GM19023 (cell line): ENCODE measurements at regions not wholly inside any gene's neighbourhood (a gene's known extent, or its start where the extent isn't known, plus 50 kb on each side); places are given as distances from the start of the nearest gene placed in this dataset.
"Not testable (repeated sequence)": the region's sequence is repeated elsewhere in the genome, so short reads cannot be mapped to it uniquely, and the experiment has no call there.

Source experiments
- ATAC-seq: cut with Tn5 transposase; IDR thresholded peaks from one replicate; pipeline ENCODE4 v1.9.1; 2021; ENCODE audit warnings: mild to moderate bottlenecking, moderate library complexity; ENCODE audit not compliant: unreplicated experiment

DNA sequence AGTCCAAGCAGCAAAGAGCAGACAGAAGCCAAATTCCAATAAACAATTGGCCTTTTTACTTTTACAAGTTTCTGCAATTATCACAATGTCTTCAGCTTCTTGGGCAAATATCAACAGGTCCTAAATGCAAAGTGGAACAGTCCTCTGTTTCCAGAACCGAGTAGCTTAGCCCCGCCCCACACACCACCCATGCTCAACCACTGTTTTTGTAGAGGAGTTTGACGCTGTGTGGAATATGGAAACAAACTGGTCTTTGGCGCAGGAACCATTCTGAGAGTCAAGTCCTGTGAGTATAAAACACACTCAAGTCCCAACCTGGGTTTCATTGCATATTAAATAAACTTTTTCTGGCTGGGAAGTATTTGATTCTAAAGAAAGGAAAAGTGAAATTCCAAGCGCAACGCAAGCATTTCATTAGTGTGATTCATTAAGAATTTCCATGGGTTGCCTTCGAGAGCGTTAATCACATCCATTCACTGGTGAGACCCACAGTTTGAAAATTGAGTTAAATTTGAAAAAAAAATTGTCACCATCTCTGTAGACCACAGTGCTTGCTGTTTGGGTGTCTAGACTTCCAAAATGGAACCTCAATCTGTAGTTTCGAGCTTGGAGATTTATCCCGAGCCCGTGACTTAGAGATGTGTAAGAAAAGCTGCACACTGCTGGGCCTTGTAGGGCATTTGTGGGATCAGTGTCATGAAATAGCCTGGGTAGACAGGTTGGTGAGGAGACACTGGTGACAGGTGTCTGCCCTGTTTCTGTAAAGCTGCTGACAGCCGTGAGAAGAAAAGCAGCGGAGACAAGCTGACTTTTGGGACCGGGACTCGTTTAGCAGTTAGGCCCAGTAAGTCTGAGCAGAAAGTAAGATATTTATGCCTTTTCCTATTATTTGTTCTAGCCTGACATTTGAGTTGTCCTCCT, 96.1 kb downstream of the DAD1 start:
- no peak for ATAC-seq

DNA sequence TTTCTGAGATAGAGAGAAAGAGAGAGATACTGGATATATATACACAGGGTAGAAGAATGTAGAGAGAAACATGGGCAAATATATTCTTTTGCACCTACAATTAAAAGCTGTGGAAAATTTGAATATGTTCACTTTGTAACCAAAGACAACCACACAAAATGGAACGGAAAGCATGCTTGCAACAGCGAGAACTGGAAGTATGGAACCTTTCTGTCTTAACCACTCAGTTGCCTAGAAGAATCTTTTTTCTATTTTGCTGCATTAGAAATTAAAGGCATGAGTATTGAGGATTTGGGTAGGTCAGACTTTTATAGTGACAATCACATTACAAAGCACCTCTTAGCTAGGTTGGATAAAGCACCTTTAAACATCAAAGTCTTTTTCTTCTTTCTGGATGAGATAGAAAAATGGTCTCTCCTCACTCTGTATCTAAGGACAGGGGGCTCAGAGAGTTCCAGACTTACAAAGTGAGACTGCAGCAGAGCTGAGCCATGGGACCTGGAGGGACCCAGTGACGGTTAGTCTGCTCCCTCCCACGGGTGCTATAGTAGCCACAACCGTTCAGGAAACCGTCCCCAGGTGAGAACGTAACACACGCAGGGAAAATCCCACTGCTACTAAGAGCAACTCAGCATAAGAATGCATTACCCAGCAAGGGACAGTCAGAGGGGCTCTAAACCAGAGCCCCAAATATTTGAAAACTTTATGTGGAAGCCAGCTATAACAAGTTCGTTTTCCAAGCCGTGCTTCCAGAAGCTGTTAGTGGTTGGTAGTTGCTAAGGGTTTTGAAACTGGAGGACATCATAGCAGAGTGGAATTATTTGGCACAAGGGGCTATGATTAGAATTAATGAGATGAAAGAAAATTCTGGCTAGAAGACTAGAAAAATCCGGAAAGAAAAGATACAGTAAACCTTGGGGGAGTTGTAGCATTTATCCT, 97.1 kb downstream of the DAD1 start:
- ATAC-seq, result no peak

DNA sequence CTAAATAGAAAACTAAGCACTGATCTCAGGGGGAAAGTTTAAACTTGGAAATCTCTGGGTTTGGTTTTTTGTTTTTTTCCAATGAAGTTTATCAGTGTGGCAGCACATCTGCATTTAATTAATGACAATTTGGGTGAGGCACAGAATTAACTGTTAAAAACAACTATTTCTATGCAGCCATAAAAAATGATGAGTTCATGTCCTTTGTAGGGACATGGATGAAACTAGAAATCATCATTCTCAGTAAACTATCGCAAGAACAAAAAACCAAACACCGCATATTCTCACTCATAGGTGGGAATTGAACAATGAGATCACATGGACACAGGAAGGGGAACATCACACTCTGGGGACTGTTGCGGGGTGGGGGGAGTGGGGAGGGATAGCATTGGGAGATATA, 98.0 kb downstream of the DAD1 start:
- not testable (repeated sequence) for ATAC-seq

- no peak for ATAC-seq
These were observed 98.8 kb downstream of the DAD1 start for GRCh38 chr14:22489957-22490950.

GRCh38 chr14:22489244-22489545, 99.8 kb downstream of the DAD1 start:
- ATAC-seq, result no peak

DNA sequence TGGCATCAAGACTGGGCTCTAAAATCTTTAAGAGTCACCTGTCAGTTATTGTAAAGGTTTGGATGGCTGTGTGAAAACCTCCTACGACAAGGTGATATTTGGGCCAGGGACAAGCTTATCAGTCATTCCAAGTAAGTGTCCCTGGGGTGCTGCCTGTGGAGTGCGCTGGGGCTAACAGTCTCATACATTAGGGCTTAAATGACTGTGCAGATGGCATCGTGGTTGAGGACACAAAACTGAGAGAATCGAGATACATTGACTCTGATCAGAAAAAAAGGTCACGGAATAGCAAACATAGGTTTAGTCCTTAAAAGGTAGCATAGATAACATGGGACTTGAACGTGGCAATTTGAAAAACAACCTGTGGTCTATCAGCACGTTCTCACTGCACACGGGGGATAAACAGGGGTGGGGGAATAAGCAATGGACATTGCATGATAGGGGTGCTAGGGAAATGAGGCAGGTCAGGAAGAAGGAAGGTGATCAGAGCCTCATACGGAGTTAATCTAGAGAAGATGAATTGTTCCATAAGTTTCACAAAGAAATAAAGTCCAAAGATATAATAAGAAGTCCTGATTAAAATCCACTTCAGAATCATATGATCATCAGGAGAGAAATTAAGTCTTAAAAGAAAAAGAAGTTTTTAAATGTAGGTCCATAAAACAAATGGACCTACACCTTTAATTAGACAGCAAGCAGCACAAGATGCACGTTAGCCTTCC, 100.3 kb downstream of the DAD1 start:
- ATAC-seq, result peak; percentile 37

GRCh38 chr14:22487941-22488340, 101.1 kb downstream of the DAD1 start:
- ATAC-seq, result no peak

GRCh38 chr14:22487401-22487800, 101.6 kb downstream of the DAD1 start:
- no peak for ATAC-seq

DNA sequence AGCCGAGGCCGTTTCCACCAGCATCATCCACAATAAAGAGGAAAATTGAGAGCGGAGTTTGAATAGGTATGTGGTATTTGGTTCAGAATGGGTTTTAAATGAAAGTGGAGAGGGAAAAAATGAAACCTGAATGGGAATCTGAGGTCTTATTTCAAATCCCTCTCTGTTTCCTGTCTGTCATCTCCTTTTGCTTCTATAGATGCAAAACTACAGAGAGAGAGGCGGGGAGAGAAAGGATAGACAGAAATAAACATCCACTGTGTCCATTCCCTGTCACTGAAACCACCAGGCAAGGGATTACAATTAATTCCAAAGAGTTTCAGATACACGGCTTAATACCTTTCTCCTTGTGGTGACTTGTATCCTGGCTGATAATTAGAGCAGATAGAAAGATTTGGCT, 102.3 kb downstream of the DAD1 start:
- ATAC-seq, result no peak

GRCh38 chr14:22485649-22486048, 103.4 kb downstream of the DAD1 start:
- ATAC-seq, result no peak

DNA sequence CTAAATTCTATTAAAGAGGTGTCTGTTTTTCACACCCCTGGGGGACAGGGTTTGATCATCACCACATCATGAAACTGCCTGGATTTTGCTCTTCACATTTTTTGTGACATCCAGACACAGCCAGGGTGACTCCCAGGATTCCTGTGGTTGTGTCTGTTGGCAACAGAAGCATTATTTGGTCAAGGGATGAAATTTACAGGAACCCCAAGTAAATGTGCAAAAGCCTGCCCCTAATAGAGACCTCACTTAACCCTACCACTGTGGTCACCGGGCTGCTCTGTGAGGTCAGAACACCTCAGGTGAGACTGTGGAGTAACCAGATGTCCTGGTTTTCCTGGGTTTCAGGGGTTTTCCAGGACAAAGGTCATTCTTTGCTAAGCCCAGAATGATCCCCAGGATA, 103.8 kb downstream of the DAD1 start:
- ATAC-seq, result no peak

- no peak for ATAC-seq
These were observed 104.4 kb downstream of the DAD1 start for GRCh38 chr14:22484632-22485031.

GRCh38 chr14:22483863-22484593, 105.0 kb downstream of the DAD1 start:
- no peak for ATAC-seq

DNA sequence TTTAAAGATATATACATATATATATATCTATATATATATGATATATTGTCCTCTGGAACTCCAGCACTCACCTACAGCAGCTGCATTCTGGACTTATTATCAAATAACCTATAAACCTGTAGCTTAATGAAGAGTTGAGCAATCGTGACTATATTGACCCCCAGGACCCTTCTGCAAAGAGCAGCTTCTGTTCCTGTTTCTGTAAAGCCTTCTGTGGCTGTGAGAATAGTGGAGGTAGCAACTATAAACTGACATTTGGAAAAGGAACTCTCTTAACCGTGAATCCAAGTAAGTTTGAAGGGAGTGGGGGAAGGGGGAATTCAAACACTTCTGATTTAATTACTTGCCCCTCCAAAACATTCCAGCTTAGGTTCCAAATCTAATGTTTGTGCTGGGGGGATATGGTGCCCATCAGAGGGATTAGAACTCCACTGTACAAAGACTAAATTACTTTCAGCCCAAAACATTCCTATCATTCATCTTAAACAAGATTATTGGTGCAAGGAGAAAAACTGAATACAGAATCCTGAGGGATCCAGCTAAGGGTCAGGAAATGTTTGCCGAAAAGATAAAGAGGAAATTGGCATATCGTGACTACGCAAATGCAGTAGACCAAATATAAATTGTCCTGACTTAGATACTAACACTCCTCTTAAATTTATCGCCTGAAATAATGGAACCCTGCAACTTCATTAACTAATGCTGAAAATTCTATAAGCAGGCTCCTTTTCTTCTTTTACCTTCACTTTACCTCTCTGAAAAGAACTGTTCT, 106.1 kb downstream of the DAD1 start:
- ATAC-seq, result no peak

- no peak for ATAC-seq
These were observed 106.8 kb downstream of the DAD1 start for GRCh38 chr14:22482085-22482694.

DNA sequence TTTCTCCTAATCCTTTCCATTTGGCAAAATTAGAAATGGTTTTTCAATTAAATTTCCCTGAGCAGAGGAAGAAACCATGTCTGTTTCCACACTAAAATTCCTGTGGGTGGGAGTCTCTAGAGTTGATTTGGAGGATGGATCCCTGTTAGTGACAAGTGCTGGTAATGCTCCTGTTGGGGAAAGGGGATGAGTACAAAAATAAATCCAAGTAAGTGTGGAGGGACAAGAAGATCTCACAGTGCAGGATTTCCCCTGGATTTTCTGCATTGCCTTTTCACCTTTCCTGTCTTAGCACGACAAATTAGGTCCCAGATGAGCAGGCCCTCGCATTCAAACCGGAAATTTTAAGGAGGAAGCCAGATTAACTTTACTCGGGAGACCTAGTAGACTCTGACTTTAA, 107.5 kb downstream of the DAD1 start:
- no peak for ATAC-seq

GRCh38 chr14:22479776-22480464, 109.1 kb downstream of the DAD1 start:
- ATAC-seq, result no peak

- ATAC-seq, result no peak
These were observed 109.9 kb downstream of the DAD1 start for GRCh38 chr14:22479132-22479531.
